Endodermal cell (in vitro differentiated cells): ENCODE measurements at regions not wholly inside any gene's neighbourhood (a gene's known extent, or its start where the extent isn't known, plus 50 kb on each side); places are given as distances from the start of the nearest gene placed in this dataset.

ENCODE experiments used
- DNase-seq: peaks from one replicate; pipeline ENCODE4 v3.0.0-alpha.2; 2017
- H3K27ac ChIP-seq: 2 replicates; pipeline ENCODE4 v1.5.1; 2013; ENCODE audit warnings: mild to moderate bottlenecking, low read depth, low read length, moderate library complexity
- H3K27me3 ChIP-seq: 2 replicates; pipeline ENCODE4 v1.6.1; 2013; ENCODE audit warnings: mild to moderate bottlenecking, low read length, moderate library complexity; ENCODE audit not compliant: insufficient read depth, control insufficient read depth, poor library complexity, severe bottlenecking
- H3K36me3 ChIP-seq: 2 replicates; pipeline ENCODE4 v1.7.0; 2013; ENCODE audit warnings: mild to moderate bottlenecking, low read length, moderate library complexity; ENCODE audit not compliant: control insufficient read depth, insufficient read depth
- H3K4me1 ChIP-seq: one replicate; pipeline ENCODE4 v1.7.0; 2013; ENCODE audit warnings: low read length; ENCODE audit not compliant: control insufficient read depth, insufficient read depth
- H3K4me3 ChIP-seq: 2 replicates; pipeline ENCODE4 v1.5.1; 2013; ENCODE audit warnings: mild to moderate bottlenecking, low read length, moderate library complexity
- H3K9ac ChIP-seq: 2 replicates; pipeline ENCODE4 v1.6.1; 2013; ENCODE audit warnings: mild to moderate bottlenecking, low read length, moderate library complexity; ENCODE audit not compliant: poor library complexity, severe bottlenecking; ENCODE audit errors: extremely low read depth
- H3K9me3 ChIP-seq: 2 replicates; pipeline ENCODE4 v1.6.1; 2013; ENCODE audit warnings: mild to moderate bottlenecking, low read length, moderate library complexity; ENCODE audit not compliant: control insufficient read depth
- H3K27ac Mint-ChIP-seq: 2 replicates; pipeline ENCODE4 v1.8.0; 2020; ENCODE audit warnings: mixed read lengths
- H3K27me3 Mint-ChIP-seq: 2 replicates; pipeline ENCODE4 v1.8.0; 2021; ENCODE audit warnings: mild to moderate bottlenecking, mixed read lengths; ENCODE audit not compliant: insufficient read depth
- H3K36me3 Mint-ChIP-seq: 2 replicates; pipeline ENCODE4 v1.8.0; 2020; ENCODE audit warnings: low read depth, mixed read lengths
- H3K4me1 Mint-ChIP-seq: 2 replicates; pipeline ENCODE4 v1.8.0; 2020; ENCODE audit warnings: mixed read lengths
- H3K4me3 Mint-ChIP-seq: 2 replicates; pipeline ENCODE4 v1.8.0; 2020; ENCODE audit warnings: mild to moderate bottlenecking, moderate library complexity, mixed read lengths
- H3K9me3 Mint-ChIP-seq: 2 replicates; pipeline ENCODE4 v1.8.0; 2020; ENCODE audit warnings: mild to moderate bottlenecking, mixed read lengths
- CTCF ChIP-seq: fragments of 200-600 bp; sonication (generic); conservative IDR thresholded peaks from 2 replicates; pipeline ENCODE4 v1.5.0; 2021; ENCODE audit warnings: antibody characterized with exemption, mild to moderate bottlenecking
- WGBS, 2 experiments: methylation state at CpG; one replicate each; pipeline versions ENCODE4 v1.1.5 to v1.1.7; 2013; ENCODE audit warnings: missing lambda C conversion rate in 2 of 2, mixed read lengths in 1 of 2; ENCODE audit not compliant: insufficient coverage in 1 of 2, insufficient read length in 1 of 2; 5-methylcytosine and 5-hydroxymethylcytosine counted together

- WGBS, 2 experiments: 98 to 100% methylated on average over 2 of the region's 2 CpGs
- no peaks in the 10 kb centered on the region for H3K36me3 Mint-ChIP-seq
- DNase-seq: no peak
Measured at GRCh38 chr16:60459463-60459862, 1576.8 kb downstream of the CDH8 start.

GRCh38 chr16:60458255-60458654 is 1578.0 kb downstream of the CDH8 start:
- H3K36me3 ChIP-seq: no peaks in the 10 kb centered on the region
- no peak for DNase-seq
- no peaks in the 10 kb centered on the region for H3K9me3 ChIP-seq
- no peak for TF ChIP-seq CTCF
- H3K27ac ChIP-seq: no peak overlapping the region
- H3K9ac ChIP-seq: no peak overlapping the region
- WGBS, 2 experiments: 100% methylated on average over 1 of the region's 1 CpG; no CpG with 5 or more reads in 1 of the 2 experiments
- H3K27me3 ChIP-seq: no peaks in the 10 kb centered on the region
- Mint-ChIP-seq H3K9me3 (no peaks in the 10 kb centered on the region), H3K27me3 (peaks cover 2% of the 10 kb centered on the region), H3K4me3 (no peak overlapping the region), H3K36me3 (no peaks in the 10 kb centered on the region), H3K4me1 (no peaks in the 10 kb centered on the region), H3K27ac (no peak overlapping the region)
- H3K4me1 ChIP-seq: no peaks in the 10 kb centered on the region
- H3K4me3 ChIP-seq: no peak overlapping the region

More at GRCh38 chr16:60459463-60459862, 1576.8 kb downstream of the CDH8 start:
- Histone ChIP-seq H3K9me3 (no peaks in the 10 kb centered on the region), H3K4me1 (no peaks in the 10 kb centered on the region), H3K9ac (no peak overlapping the region), H3K4me3 (no peak overlapping the region), H3K27me3 (no peaks in the 10 kb centered on the region), H3K27ac (no peak overlapping the region), H3K36me3 (no peaks in the 10 kb centered on the region)
- no peak for TF ChIP-seq CTCF
- no peak overlapping the region for H3K4me3 Mint-ChIP-seq
- peaks cover 2% of the 10 kb centered on the region for H3K27me3 Mint-ChIP-seq
- no peaks in the 10 kb centered on the region for H3K9me3 Mint-ChIP-seq
- no peak overlapping the region for H3K27ac Mint-ChIP-seq
- no peaks in the 10 kb centered on the region for H3K4me1 Mint-ChIP-seq

GRCh38 chr16:60452646-60453045 is 1583.6 kb downstream of the CDH8 start:
- Histone ChIP-seq H3K27me3 (no peaks in the 10 kb centered on the region), H3K9me3 (no peaks in the 10 kb centered on the region), H3K4me1 (peaks cover 18% of the 10 kb centered on the region), H3K36me3 (no peaks in the 10 kb centered on the region), H3K27ac (no peak overlapping the region), H3K4me3 (no peak overlapping the region), H3K9ac (no peak overlapping the region)
- Mint-ChIP-seq H3K27me3 (peaks cover 2% of the 10 kb centered on the region), H3K4me3 (no peak overlapping the region), H3K4me1 (peaks cover 44% of the 10 kb centered on the region), H3K27ac (no peak overlapping the region), H3K36me3 (no peaks in the 10 kb centered on the region), H3K9me3 (no peaks in the 10 kb centered on the region)
- no peak for TF ChIP-seq CTCF
- DNase-seq: no peak
